Activated T-helper 1 cell treated with anti-CD3 and anti-CD28 coated beads, Interleukin-12 subunit alpha, Interleukin-12 subunit beta, Interleukin-2, Interleukin-4 antibody, amounts not matched to agents 30 ng/mL and 10 ng/mL and 1 ng/mL, durations not matched to agents 14 hours and 24 hours and 36 hours (primary cell): ENCODE measurements at regions not wholly inside any gene's neighbourhood (a gene's known extent, or its start where the extent isn't known, plus 50 kb on each side); places are given as distances from the start of the nearest gene placed in this dataset.

Source experiments
- DNase-seq: peaks from one replicate; pipeline ENCODE4 v3.0.0; 2021; ENCODE audit warnings: low spot score
- H3K27ac Mint-ChIP-seq: one replicate; pipeline ENCODE4 v1.8.0; 2021; ENCODE audit warnings: mild to moderate bottlenecking, mixed read lengths
- H3K27me3 Mint-ChIP-seq: one replicate; pipeline ENCODE4 v1.8.0; 2022; ENCODE audit warnings: mild to moderate bottlenecking, moderate library complexity, mixed read lengths; ENCODE audit not compliant: insufficient read depth
- H3K36me3 Mint-ChIP-seq: one replicate; pipeline ENCODE4 v1.8.0; 2021; ENCODE audit warnings: low read depth, mixed read lengths
- H3K4me1 Mint-ChIP-seq: one replicate; pipeline ENCODE4 v1.8.0; 2021; ENCODE audit warnings: low read depth, mixed read lengths
- H3K4me3 Mint-ChIP-seq: one replicate; pipeline ENCODE4 v1.8.0; 2021; ENCODE audit warnings: mild to moderate bottlenecking, moderate library complexity, mixed read lengths
- H3K9me3 Mint-ChIP-seq: one replicate; pipeline ENCODE4 v1.8.0; 2021; ENCODE audit warnings: mixed read lengths
- intact Hi-C: fragments of 100-400 bp; cut with micrococcal nuclease; formaldehyde crosslinking; loops from one replicate; pipeline ENCODE4 v1.15.1; 2024

- H3K4me3 Mint-ChIP-seq, result no peak overlapping the region
- H3K9me3 Mint-ChIP-seq, result no peaks in the 10 kb centered on the region
- intact Hi-C loops, result no loop called here
- H3K27ac Mint-ChIP-seq, result no peak overlapping the region
- H3K4me1 Mint-ChIP-seq, result no peaks in the 10 kb centered on the region
- no peak for DNase-seq
- H3K36me3 Mint-ChIP-seq, result no peaks in the 10 kb centered on the region
- peaks cover 1% of the 10 kb centered on the region for H3K27me3 Mint-ChIP-seq
Measured at GRCh38 chr6:71106276-71106675, 149.4 kb upstream of the B3GAT2 start.

GRCh38 chr6:71107911-71108420, 151.1 kb upstream of the B3GAT2 start:
- H3K36me3 Mint-ChIP-seq, result no peaks in the 10 kb centered on the region
- no peaks in the 10 kb centered on the region for H3K4me1 Mint-ChIP-seq
- intact Hi-C loops, result no loop called here
- no peak overlapping the region for H3K27ac Mint-ChIP-seq
- H3K27me3 Mint-ChIP-seq, result peaks cover 1% of the 10 kb centered on the region
- no peaks in the 10 kb centered on the region for H3K9me3 Mint-ChIP-seq
- H3K4me3 Mint-ChIP-seq, result no peak overlapping the region
- no peak for DNase-seq

- DNase-seq, result no peak
- intact Hi-C loops, result no loop called here
- H3K27ac Mint-ChIP-seq, result no peak overlapping the region
- no peaks in the 10 kb centered on the region for H3K4me1 Mint-ChIP-seq
- H3K36me3 Mint-ChIP-seq, result no peaks in the 10 kb centered on the region
- no peaks in the 10 kb centered on the region for H3K9me3 Mint-ChIP-seq
- H3K4me3 Mint-ChIP-seq, result no peak overlapping the region
- no peaks in the 10 kb centered on the region for H3K27me3 Mint-ChIP-seq
Measured at GRCh38 chr6:71114544-71114943, 157.7 kb upstream of the B3GAT2 start.

GRCh38 chr6:71114986-71115385, 158.1 kb upstream of the B3GAT2 start:
- Mint-ChIP-seq H3K27me3 (no peaks in the 10 kb centered on the region), H3K9me3 (no peaks in the 10 kb centered on the region), H3K27ac (no peak overlapping the region), H3K4me3 (no peak overlapping the region), H3K36me3 (no peaks in the 10 kb centered on the region), H3K4me1 (no peaks in the 10 kb centered on the region)
- intact Hi-C loops, result no loop called here
- no peak for DNase-seq

GRCh38 chr6:71119560-71119959, 162.7 kb upstream of the B3GAT2 start:
- intact Hi-C loops, result no loop called here
- H3K4me1 Mint-ChIP-seq, result no peaks in the 10 kb centered on the region

GRCh38 chr6:71123051-71123450, 165.6 kb upstream of the OGFRL1 start:
- no peak overlapping the region for H3K4me3 Mint-ChIP-seq
- no peaks in the 10 kb centered on the region for H3K4me1 Mint-ChIP-seq
- intact Hi-C loops, result no loop called here
- no peaks in the 10 kb centered on the region for H3K9me3 Mint-ChIP-seq
- no peak for DNase-seq
- no peaks in the 10 kb centered on the region for H3K27me3 Mint-ChIP-seq
- no peak overlapping the region for H3K27ac Mint-ChIP-seq
- H3K36me3 Mint-ChIP-seq, result no peaks in the 10 kb centered on the region

More at GRCh38 chr6:71119560-71119959, 162.7 kb upstream of the B3GAT2 start:
- H3K4me3 Mint-ChIP-seq, result no peak overlapping the region
- DNase-seq, result no peak
- no peak overlapping the region for H3K27ac Mint-ChIP-seq
- H3K9me3 Mint-ChIP-seq, result no peaks in the 10 kb centered on the region
- H3K27me3 Mint-ChIP-seq, result no peaks in the 10 kb centered on the region
- H3K36me3 Mint-ChIP-seq, result no peaks in the 10 kb centered on the region

- DNase-seq, result no peak
- H3K9me3 Mint-ChIP-seq, result no peaks in the 10 kb centered on the region
- H3K27ac Mint-ChIP-seq, result no peak overlapping the region
- H3K27me3 Mint-ChIP-seq, result no peaks in the 10 kb centered on the region
- no peaks in the 10 kb centered on the region for H3K4me1 Mint-ChIP-seq
- H3K36me3 Mint-ChIP-seq, result no peaks in the 10 kb centered on the region
- H3K4me3 Mint-ChIP-seq, result no peak overlapping the region
- intact Hi-C loops, result no loop called here
Measured at GRCh38 chr6:71124340-71124739, 164.3 kb upstream of the OGFRL1 start.

GRCh38 chr6:71125216-71125615, 163.4 kb upstream of the OGFRL1 start:
- Mint-ChIP-seq H3K9me3 (no peaks in the 10 kb centered on the region), H3K27me3 (no peaks in the 10 kb centered on the region), H3K4me1 (no peaks in the 10 kb centered on the region), H3K36me3 (no peaks in the 10 kb centered on the region), H3K4me3 (no peak overlapping the region), H3K27ac (no peak overlapping the region)
- intact Hi-C loops, result no loop called here
- no peak for DNase-seq

GRCh38 chr6:71126506-71126905, 162.1 kb upstream of the OGFRL1 start:
- H3K27me3 Mint-ChIP-seq, result no peaks in the 10 kb centered on the region
- H3K36me3 Mint-ChIP-seq, result no peaks in the 10 kb centered on the region
- no peak overlapping the region for H3K27ac Mint-ChIP-seq
- no peaks in the 10 kb centered on the region for H3K9me3 Mint-ChIP-seq
- no peaks in the 10 kb centered on the region for H3K4me1 Mint-ChIP-seq
- intact Hi-C loops, result no loop called here
- DNase-seq, result no peak
- H3K4me3 Mint-ChIP-seq, result no peak overlapping the region

GRCh38 chr6:71127374-71127773, 161.2 kb upstream of the OGFRL1 start:
- no peak for DNase-seq
- H3K27ac Mint-ChIP-seq, result no peak overlapping the region
- H3K36me3 Mint-ChIP-seq, result no peaks in the 10 kb centered on the region
- intact Hi-C loops, result no loop called here
- no peak overlapping the region for H3K4me3 Mint-ChIP-seq
- no peaks in the 10 kb centered on the region for H3K27me3 Mint-ChIP-seq
- no peaks in the 10 kb centered on the region for H3K9me3 Mint-ChIP-seq
- no peaks in the 10 kb centered on the region for H3K4me1 Mint-ChIP-seq

- H3K4me3 Mint-ChIP-seq, result no peak overlapping the region
- H3K9me3 Mint-ChIP-seq, result no peaks in the 10 kb centered on the region
- H3K4me1 Mint-ChIP-seq, result no peaks in the 10 kb centered on the region
- no peak for DNase-seq
- intact Hi-C loops, result no loop called here
- no peaks in the 10 kb centered on the region for H3K36me3 Mint-ChIP-seq
- no peaks in the 10 kb centered on the region for H3K27me3 Mint-ChIP-seq
- no peak overlapping the region for H3K27ac Mint-ChIP-seq
Measured at GRCh38 chr6:71130277-71130676, 158.3 kb upstream of the OGFRL1 start.

GRCh38 chr6:71134929-71135642, 153.5 kb upstream of the OGFRL1 start:
- intact Hi-C loops, result no loop called here
- no peak overlapping the region for H3K27ac Mint-ChIP-seq
- H3K4me1 Mint-ChIP-seq, result no peaks in the 10 kb centered on the region
- H3K36me3 Mint-ChIP-seq, result no peaks in the 10 kb centered on the region
- H3K27me3 Mint-ChIP-seq, result no peaks in the 10 kb centered on the region
- no peaks in the 10 kb centered on the region for H3K9me3 Mint-ChIP-seq
- no peak overlapping the region for H3K4me3 Mint-ChIP-seq
- no peak for DNase-seq

- Mint-ChIP-seq H3K27me3 (no peaks in the 10 kb centered on the region), H3K27ac (no peak overlapping the region), H3K4me1 (no peaks in the 10 kb centered on the region), H3K36me3 (no peaks in the 10 kb centered on the region), H3K9me3 (no peaks in the 10 kb centered on the region), H3K4me3 (no peak overlapping the region)
- intact Hi-C loops, result no loop called here
- no peak for DNase-seq
Measured at GRCh38 chr6:71137973-71138372, 150.6 kb upstream of the OGFRL1 start.

GRCh38 chr6:71138376-71138775, 150.2 kb upstream of the OGFRL1 start:
- DNase-seq, result no peak
- Mint-ChIP-seq H3K9me3 (no peaks in the 10 kb centered on the region), H3K4me3 (no peak overlapping the region), H3K4me1 (no peaks in the 10 kb centered on the region), H3K36me3 (no peaks in the 10 kb centered on the region), H3K27ac (no peak overlapping the region), H3K27me3 (no peaks in the 10 kb centered on the region)
- intact Hi-C loops, result no loop called here
